Prostate gland (tissue), 2 donors: ENCODE measurements at regions not wholly inside any gene's neighbourhood (a gene's known extent, or its start where the extent isn't known, plus 50 kb on each side); places are given as distances from the start of the nearest gene placed in this dataset.

Experiments
- DNase-seq: peaks from one replicate; pipeline ENCODE4 v3.0.0-alpha.2; 2019; ENCODE audit warnings: low spot score
- H3K27ac ChIP-seq, 2 donors: fragments of 200-600 bp; sonication (generic); 2 replicates each; pipeline ENCODE4 v1.5.1; 2017 to 2019
- H3K27me3 ChIP-seq: fragments of 200-600 bp; sonication (generic); replicated peaks from 2 replicates; pipeline ENCODE4 v1.5.1; 2019; ENCODE audit not compliant: insufficient read depth
- H3K36me3 ChIP-seq, 2 donors: fragments of 200-600 bp; sonication (generic); 1 replicate in 1 of 2; 2 replicates in 1 of 2; pipeline versions ENCODE4 v1.5.1 to v1.8.1; 2017 to 2019
- H3K4me1 ChIP-seq: fragments of 200-600 bp; sonication (generic); replicated peaks from 2 replicates; pipeline ENCODE4 v1.5.1; 2019
- H3K4me3 ChIP-seq, 2 donors: fragments of 200-600 bp; sonication (generic); 2 replicates each; pipeline ENCODE4 v1.5.1; 2017 to 2019
- H3K9me3 ChIP-seq: fragments of 200-600 bp; sonication (generic); 2 replicates; pipeline ENCODE4 v1.5.1; 2017
- CTCF ChIP-seq, 4 experiments: fragments of 200-600 bp in 2 of 4; fragments of 450-650 bp in 2 of 4; sonication (generic) in 2 of 4; IDR thresholded peaks; 1 replicate in 3 of 4; 2 replicates in 1 of 4; pipeline ENCODE4 v1.5.1; 2016 to 2019; ENCODE audit warnings: antibody characterized with exemption in 4 of 4, mild to moderate bottlenecking in 2 of 4, moderate library complexity in 2 of 4
- POLR2A ChIP-seq: fragments of 450-650 bp; IDR thresholded peaks from one replicate; pipeline ENCODE4 v1.6.1; 2016; ENCODE audit warnings: antibody characterized with exemption, mild to moderate bottlenecking
- POLR2AphosphoS5 ChIP-seq: sonication (generic); formaldehyde crosslinking; IDR thresholded peaks from one replicate; pipeline ENCODE4 v1.6.1; 2017; ENCODE audit warnings: antibody characterized with exemption
- WGBS: methylation state at CpG from one replicate; pipeline ENCODE4 v1.1.5; 2018; 5-methylcytosine and 5-hydroxymethylcytosine counted together
- intact Hi-C: fragments of 100-400 bp; cut with DNase I; formaldehyde crosslinking; loops from one replicate; pipeline ENCODE4 v1.14.2; 2022

GRCh38 chr13:85366759-85367417, 432.3 kb downstream of the SLITRK6 start:
- WGBS = 87% methylated on average over 5 of the region's 5 CpGs
- intact Hi-C loops = no loop called here

GRCh38 chr13:85363504-85363903, 435.7 kb downstream of the SLITRK6 start:
- Histone ChIP-seq H3K27ac (no peak overlapping the region), H3K36me3 (no peaks in the 10 kb centered on the region), H3K27me3 (no peaks in the 10 kb centered on the region), H3K4me3 (no peak overlapping the region), H3K9me3 (no peaks in the 10 kb centered on the region), H3K4me1 (no peaks in the 10 kb centered on the region)
- intact Hi-C loops = no loop called here
- no peak for TF ChIP-seq POLR2AphosphoS5
- no peak for TF ChIP-seq POLR2A
- TF ChIP-seq CTCF (IDR thresholded peaks at IDR 0.05) = no peak
- 96% methylated on average over 15 of the region's 15 CpGs for WGBS
- no peak for DNase-seq

More at GRCh38 chr13:85366759-85367417, 432.3 kb downstream of the SLITRK6 start:
- Histone ChIP-seq H3K9me3 (no peaks in the 10 kb centered on the region), H3K36me3 (no peaks in the 10 kb centered on the region), H3K4me1 (no peaks in the 10 kb centered on the region), H3K4me3 (no peak overlapping the region), H3K27ac (no peak overlapping the region), H3K27me3 (no peaks in the 10 kb centered on the region)
- no peak for DNase-seq
- TF ChIP-seq CTCF (IDR thresholded peaks at IDR 0.05) (no peak), POLR2AphosphoS5 (no peak), POLR2A (no peak)

DNA sequence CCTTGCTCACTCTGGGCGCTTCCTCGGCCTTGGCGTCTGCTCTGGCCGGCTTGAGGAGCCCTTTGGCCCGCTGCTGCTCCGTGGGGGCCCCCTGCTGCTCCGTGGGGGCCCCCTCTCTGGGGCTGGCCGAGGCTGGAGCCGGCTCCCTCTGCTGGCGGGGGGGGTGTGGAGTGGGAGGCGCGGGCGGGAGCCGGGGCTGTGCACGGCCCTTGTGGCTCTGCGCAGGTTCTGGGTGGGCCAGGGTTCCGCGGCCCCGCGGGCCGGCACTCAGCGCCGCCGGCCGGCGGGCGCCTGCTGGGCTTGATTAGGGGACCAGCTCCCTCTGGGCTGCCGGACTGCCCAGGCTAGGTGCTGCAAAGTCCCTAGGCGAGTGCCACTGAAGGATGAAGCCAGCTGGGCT, 436.2 kb downstream of the SLITRK6 start:
- no peaks in the 10 kb centered on the region for H3K9me3 ChIP-seq
- H3K27ac ChIP-seq = no peak overlapping the region
- WGBS = 93% methylated on average over 10 of the region's 29 CpGs
- H3K4me1 ChIP-seq = no peaks in the 10 kb centered on the region
- TF ChIP-seq POLR2A (no peak), POLR2AphosphoS5 (no peak), CTCF (IDR thresholded peaks at IDR 0.05) (no peak)
- intact Hi-C loops = no loop called here
- no peaks in the 10 kb centered on the region for H3K27me3 ChIP-seq
- H3K36me3 ChIP-seq = no peaks in the 10 kb centered on the region
- H3K4me3 ChIP-seq = no peak overlapping the region
- DNase-seq = no peak

- H3K9me3 ChIP-seq = no peaks in the 10 kb centered on the region
- H3K36me3 ChIP-seq = no peaks in the 10 kb centered on the region
- no peak overlapping the region for H3K4me3 ChIP-seq
- H3K27ac ChIP-seq = no peak overlapping the region
- DNase-seq = no peak
- H3K27me3 ChIP-seq = no peaks in the 10 kb centered on the region
- intact Hi-C loops = no loop called here
- TF ChIP-seq POLR2AphosphoS5 = no peak
- TF ChIP-seq POLR2A = no peak
- TF ChIP-seq CTCF (IDR thresholded peaks at IDR 0.05) = no peak
- WGBS = 54% methylated on average over 5 of the region's 5 CpGs
- no peaks in the 10 kb centered on the region for H3K4me1 ChIP-seq
These were observed 452.0 kb downstream of the SLITRK6 start for GRCh38 chr13:85347251-85347650.

DNA sequence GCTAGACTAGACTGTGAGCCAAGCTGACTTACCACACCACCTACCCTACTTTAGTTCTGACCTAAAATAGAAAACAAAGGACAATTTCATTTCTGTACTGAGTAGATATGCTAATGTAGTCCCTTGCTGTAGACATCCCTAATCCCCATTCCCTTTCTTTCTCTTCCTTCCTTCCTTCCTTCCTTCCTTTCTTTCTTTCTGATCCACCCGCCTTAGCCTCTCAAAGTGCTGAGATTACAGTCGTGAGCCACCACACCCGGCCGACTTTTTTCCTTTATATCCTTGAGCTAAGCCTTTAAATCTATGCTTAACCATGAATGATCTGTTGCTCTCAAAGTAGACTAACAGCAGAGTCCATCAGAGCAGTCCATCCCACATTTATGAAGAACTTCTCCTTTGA, 465.0 kb downstream of the SLITRK6 start:
- no peak overlapping the region for H3K27ac ChIP-seq
- H3K36me3 ChIP-seq = no peaks in the 10 kb centered on the region
- WGBS = 100% methylated on average over 4 of the region's 4 CpGs
- H3K4me3 ChIP-seq = no peak overlapping the region
- no peaks in the 10 kb centered on the region for H3K9me3 ChIP-seq
- no peaks in the 10 kb centered on the region for H3K4me1 ChIP-seq
- no peak for DNase-seq
- no peaks in the 10 kb centered on the region for H3K27me3 ChIP-seq
- intact Hi-C loops = no loop called here
- TF ChIP-seq POLR2A (no peak), POLR2AphosphoS5 (no peak), CTCF (IDR thresholded peaks at IDR 0.05) (no peak)
